ENCODE measurements at regions not wholly inside any gene's neighbourhood (a gene's known extent, or its start where the extent isn't known, plus 50 kb on each side); places are given as distances from the start of the nearest gene placed in this dataset.

DNA sequence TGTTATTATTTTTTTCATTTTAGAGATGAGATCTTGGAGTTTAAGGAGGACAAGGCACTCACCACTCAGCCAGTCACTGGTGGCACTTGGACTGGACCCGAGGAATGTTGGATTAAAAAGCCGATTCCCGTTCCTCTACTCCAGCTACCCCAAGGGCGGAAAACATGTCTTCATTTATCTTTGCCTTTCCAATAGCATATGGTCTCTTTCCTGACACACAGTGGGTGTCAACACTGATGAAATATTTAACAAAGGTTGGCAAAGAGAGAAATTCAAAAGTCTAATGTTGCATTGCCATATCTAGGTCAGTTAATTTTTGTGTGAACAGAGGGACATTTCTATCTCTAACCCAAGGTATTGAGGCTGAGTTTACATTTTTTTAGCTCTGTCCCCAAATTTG, 459.7 kb downstream of the RBFOX1 start:
- H3K9me3 Mint-ChIP-seq (ENCODE audit: unreplicated experiment), result peaks cover 9% of the 10 kb centered on the region
- ChIA-PET POLR2A (no interaction called here), CTCF (no interaction called here)
- no peaks in the 10 kb centered on the region for H3K27me3 ChIP-seq (replicated peaks; ENCODE audit: control insufficient read depth, insufficient read depth, low read length)
- peaks cover 7% of the 10 kb centered on the region for H3K27me3 Mint-ChIP-seq (ENCODE audit: insufficient read depth, unreplicated experiment)
- no peak overlapping the region for H3K4me3 Mint-ChIP-seq (ENCODE audit: unreplicated experiment)
- no peak overlapping the region for H3K4me3 ChIP-seq (ENCODE audit: low read depth, low read length)
- intact Hi-C loops (cut with micrococcal nuclease; ENCODE audit: unreplicated experiment), result no loop called here
- H3K9me3 ChIP-seq, result no peaks in the 10 kb centered on the region
- no peaks in the 10 kb centered on the region for H3K36me3 Mint-ChIP-seq (ENCODE audit: insufficient read depth, unreplicated experiment)
- H3K36me3 ChIP-seq (ENCODE audit: control insufficient read depth, insufficient read depth, low read length), result no peaks in the 10 kb centered on the region
- no peak for DNase-seq
- no peaks in the 10 kb centered on the region for H3K4me1 ChIP-seq
- TF ChIP-seq, protein P1, sequence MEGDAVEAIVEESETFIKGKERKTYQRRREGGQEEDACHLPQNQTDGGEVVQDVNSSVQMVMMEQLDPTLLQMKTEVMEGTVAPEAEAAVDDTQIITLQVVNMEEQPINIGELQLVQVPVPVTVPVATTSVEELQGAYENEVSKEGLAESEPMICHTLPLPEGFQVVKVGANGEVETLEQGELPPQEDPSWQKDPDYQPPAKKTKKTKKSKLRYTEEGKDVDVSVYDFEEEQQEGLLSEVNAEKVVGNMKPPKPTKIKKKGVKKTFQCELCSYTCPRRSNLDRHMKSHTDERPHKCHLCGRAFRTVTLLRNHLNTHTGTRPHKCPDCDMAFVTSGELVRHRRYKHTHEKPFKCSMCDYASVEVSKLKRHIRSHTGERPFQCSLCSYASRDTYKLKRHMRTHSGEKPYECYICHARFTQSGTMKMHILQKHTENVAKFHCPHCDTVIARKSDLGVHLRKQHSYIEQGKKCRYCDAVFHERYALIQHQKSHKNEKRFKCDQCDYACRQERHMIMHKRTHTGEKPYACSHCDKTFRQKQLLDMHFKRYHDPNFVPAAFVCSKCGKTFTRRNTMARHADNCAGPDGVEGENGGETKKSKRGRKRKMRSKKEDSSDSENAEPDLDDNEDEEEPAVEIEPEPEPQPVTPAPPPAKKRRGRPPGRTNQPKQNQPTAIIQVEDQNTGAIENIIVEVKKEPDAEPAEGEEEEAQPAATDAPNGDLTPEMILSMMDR (IDR thresholded peaks at IDR 0.05; ENCODE audit: insufficient read depth in 1 of 2, low read depth in 1 of 2, low read length in 1 of 2, severe bottlenecking in 1 of 2, unreplicated experiment in 1 of 2), result no peak
- H3K4me1 Mint-ChIP-seq (ENCODE audit: low read depth, unreplicated experiment), result no peaks in the 10 kb centered on the region
- H3K27ac Mint-ChIP-seq (ENCODE audit: unreplicated experiment), result no peak overlapping the region
- BruUV-seq (replicated peaks), result no TSS peak

DNA sequence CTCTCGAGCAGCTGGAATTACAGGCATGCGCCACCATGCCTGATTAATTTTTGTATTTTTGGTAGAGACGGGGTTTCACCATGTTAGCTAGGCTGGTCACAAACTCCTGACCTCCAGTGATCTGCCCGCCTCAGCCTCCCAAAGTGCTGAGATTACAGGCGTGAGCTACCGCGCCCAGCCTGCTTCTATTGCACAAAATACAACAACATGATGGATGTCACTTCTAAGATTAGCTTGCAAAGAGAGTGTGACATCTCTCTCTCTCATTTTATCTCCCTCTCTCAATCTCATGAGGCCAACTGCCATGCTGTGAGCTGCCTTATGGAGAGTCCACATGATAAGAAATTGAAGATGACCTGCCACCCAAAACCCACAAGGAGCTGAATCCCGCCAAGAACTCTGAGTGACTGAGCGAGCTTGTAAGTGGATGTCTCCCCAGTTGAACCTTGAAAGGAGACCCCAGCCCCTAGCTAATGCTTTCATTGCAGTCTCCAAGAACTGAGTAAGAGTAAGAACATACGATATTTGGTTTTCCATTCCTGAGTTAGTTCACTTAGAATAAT, 458.5 kb downstream of the RBFOX1 start:
- Mint-ChIP-seq H3K36me3 (ENCODE audit: insufficient read depth, unreplicated experiment) (no peaks in the 10 kb centered on the region), H3K9me3 (ENCODE audit: unreplicated experiment) (peaks cover 9% of the 10 kb centered on the region), H3K4me3 (ENCODE audit: unreplicated experiment) (no peak overlapping the region), H3K27me3 (ENCODE audit: insufficient read depth, unreplicated experiment) (peaks cover 7% of the 10 kb centered on the region), H3K27ac (ENCODE audit: unreplicated experiment) (no peak overlapping the region), H3K4me1 (ENCODE audit: low read depth, unreplicated experiment) (no peaks in the 10 kb centered on the region)
- no peak for DNase-seq
- Histone ChIP-seq H3K4me1 (no peaks in the 10 kb centered on the region), H3K36me3 (ENCODE audit: control insufficient read depth, insufficient read depth, low read length) (no peaks in the 10 kb centered on the region), H3K27me3 (replicated peaks; ENCODE audit: control insufficient read depth, insufficient read depth, low read length) (no peaks in the 10 kb centered on the region), H3K4me3 (ENCODE audit: low read depth, low read length) (no peak overlapping the region), H3K9me3 (no peaks in the 10 kb centered on the region)
- BruUV-seq (replicated peaks), result no TSS peak
- intact Hi-C loops (cut with micrococcal nuclease; ENCODE audit: unreplicated experiment), result no loop called here
- TF ChIP-seq, protein P1 (IDR thresholded peaks at IDR 0.05; ENCODE audit: insufficient read depth in 1 of 2, low read depth in 1 of 2, low read length in 1 of 2, severe bottlenecking in 1 of 2, unreplicated experiment in 1 of 2), result no peak
- POLR2A ChIA-PET, result no interaction called here
- CTCF ChIA-PET, result no interaction called here

DNA sequence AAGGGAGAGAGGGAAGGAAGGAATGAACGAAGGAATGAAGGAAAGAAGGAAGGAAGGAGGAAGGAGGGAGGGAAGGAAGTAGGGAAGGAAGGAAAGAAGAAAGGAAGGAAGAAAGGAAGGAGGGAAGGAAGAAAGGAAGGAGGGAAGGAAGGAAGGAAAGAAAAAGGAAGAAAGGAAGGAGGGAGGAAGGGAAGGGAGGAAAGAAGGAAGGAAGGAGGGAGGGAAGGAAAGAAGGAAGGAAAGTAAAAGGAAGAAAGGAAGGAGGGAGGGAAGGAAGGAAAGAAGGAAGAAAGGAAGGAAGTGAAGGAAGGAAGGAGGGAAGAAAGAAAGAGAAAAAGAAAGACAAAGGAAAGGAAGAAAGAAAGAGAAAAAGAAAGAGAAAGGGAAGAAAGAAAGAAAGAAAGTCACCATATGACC, 442.4 kb downstream of the RBFOX1 start:
- TF ChIP-seq, protein P1 (IDR thresholded peaks at IDR 0.05; ENCODE audit: insufficient read depth in 1 of 2, low read depth in 1 of 2, low read length in 1 of 2, severe bottlenecking in 1 of 2, unreplicated experiment in 1 of 2), result no peak
- H3K27ac Mint-ChIP-seq (ENCODE audit: unreplicated experiment), result no peak overlapping the region

More for the DNA sequence above, 442.4 kb downstream of the RBFOX1 start:
- Histone ChIP-seq H3K36me3 (ENCODE audit: control insufficient read depth, insufficient read depth, low read length) (no peaks in the 10 kb centered on the region), H3K4me3 (ENCODE audit: low read depth, low read length) (no peak overlapping the region), H3K9me3 (no peaks in the 10 kb centered on the region), H3K27me3 (replicated peaks; ENCODE audit: control insufficient read depth, insufficient read depth, low read length) (no peaks in the 10 kb centered on the region), H3K4me1 (no peaks in the 10 kb centered on the region)
- Mint-ChIP-seq H3K4me1 (ENCODE audit: low read depth, unreplicated experiment) (no peaks in the 10 kb centered on the region), H3K27me3 (ENCODE audit: insufficient read depth, unreplicated experiment) (peaks cover 4% of the 10 kb centered on the region), H3K4me3 (ENCODE audit: unreplicated experiment) (no peak overlapping the region), H3K36me3 (ENCODE audit: insufficient read depth, unreplicated experiment) (no peaks in the 10 kb centered on the region), H3K9me3 (ENCODE audit: unreplicated experiment) (peaks cover 27% of the 10 kb centered on the region)
- no TSS peak for BruUV-seq (replicated peaks)
- DNase-seq, result no peak
- ChIA-PET POLR2A (no interaction called here), CTCF (no interaction called here)
- intact Hi-C loops (cut with micrococcal nuclease; ENCODE audit: unreplicated experiment), result no loop called here

All from Caco-2 (cell line).